ENCODE measurements at regions not wholly inside any gene's neighbourhood (a gene's known extent, or its start where the extent isn't known, plus 50 kb on each side); places are given as distances from the start of the nearest gene placed in this dataset.

GRCh38 chr6:140879946-140880345 is 1252.8 kb upstream of the GJE1 start:
- peaks cover 3% of the 10 kb centered on the region for H3K36me3 Mint-ChIP-seq (ENCODE audit: low read depth)
- peaks cover 5% of the 10 kb centered on the region for H3K9me3 Mint-ChIP-seq
- H3K4me1 Mint-ChIP-seq, result no peaks in the 10 kb centered on the region
- TF ChIP-seq CTCF (conservative IDR thresholded peaks at IDR 0.05), result no peak
- no peak overlapping the region for H3K27ac Mint-ChIP-seq (ENCODE audit: unreplicated experiment)
- H3K4me3 Mint-ChIP-seq, result no peak overlapping the region
- no peak for DNase-seq (ENCODE audit: low read depth, low spot score)
- no peaks in the 10 kb centered on the region for H3K27me3 Mint-ChIP-seq (ENCODE audit: low read depth)

- DNase-seq (ENCODE audit: low read depth, low spot score), result no peak
- H3K27me3 Mint-ChIP-seq (ENCODE audit: low read depth), result no peaks in the 10 kb centered on the region
- H3K9me3 Mint-ChIP-seq, result peaks cover 12% of the 10 kb centered on the region
- no peak overlapping the region for H3K4me3 Mint-ChIP-seq
- no peak overlapping the region for H3K27ac Mint-ChIP-seq (ENCODE audit: unreplicated experiment)
- no peaks in the 10 kb centered on the region for H3K4me1 Mint-ChIP-seq
- H3K36me3 Mint-ChIP-seq (ENCODE audit: low read depth), result peaks cover 14% of the 10 kb centered on the region
- TF ChIP-seq CTCF (conservative IDR thresholded peaks at IDR 0.05), result no peak
Observed at GRCh38 chr6:140874066-140874465, 1258.7 kb upstream of the GJE1 start.

- H3K27me3 Mint-ChIP-seq (ENCODE audit: low read depth), result no peaks in the 10 kb centered on the region
- H3K9me3 Mint-ChIP-seq, result peaks cover 18% of the 10 kb centered on the region
- no peak for TF ChIP-seq CTCF (conservative IDR thresholded peaks at IDR 0.05)
- no peak overlapping the region for H3K27ac Mint-ChIP-seq (ENCODE audit: unreplicated experiment)
- no peak overlapping the region for H3K4me3 Mint-ChIP-seq
- no peak for DNase-seq (ENCODE audit: low read depth, low spot score)
- H3K4me1 Mint-ChIP-seq, result no peaks in the 10 kb centered on the region
- peaks cover 20% of the 10 kb centered on the region for H3K36me3 Mint-ChIP-seq (ENCODE audit: low read depth)
Observed at GRCh38 chr6:140872885-140873284, 1259.8 kb upstream of the GJE1 start.

DNA sequence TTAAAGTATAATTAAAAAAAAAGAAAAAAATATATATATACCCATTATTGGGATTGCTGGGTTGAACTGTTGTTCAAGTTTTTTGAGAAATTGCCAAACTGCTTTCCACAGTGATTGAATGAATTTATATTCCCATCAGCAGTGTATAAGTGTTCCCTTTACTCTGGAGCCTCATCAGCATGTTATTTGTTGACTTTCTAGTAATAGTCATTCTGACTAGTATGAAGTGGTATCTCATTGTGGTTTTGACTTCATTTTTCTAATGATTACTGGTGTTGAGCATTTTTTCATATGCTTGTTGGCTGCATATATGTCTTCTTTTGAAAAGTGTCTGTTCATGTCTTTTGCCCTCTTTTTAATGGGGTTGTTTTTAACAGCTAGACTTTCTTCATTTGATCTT is 1260.8 kb upstream of the GJE1 start:
- no peak for DNase-seq (ENCODE audit: low read depth, low spot score)
- Mint-ChIP-seq H3K27me3 (ENCODE audit: low read depth) (no peaks in the 10 kb centered on the region), H3K36me3 (ENCODE audit: low read depth) (peaks cover 20% of the 10 kb centered on the region), H3K9me3 (peaks cover 18% of the 10 kb centered on the region), H3K4me3 (no peak overlapping the region), H3K27ac (ENCODE audit: unreplicated experiment) (no peak overlapping the region), H3K4me1 (no peaks in the 10 kb centered on the region)
- TF ChIP-seq CTCF (conservative IDR thresholded peaks at IDR 0.05), result no peak

DNA sequence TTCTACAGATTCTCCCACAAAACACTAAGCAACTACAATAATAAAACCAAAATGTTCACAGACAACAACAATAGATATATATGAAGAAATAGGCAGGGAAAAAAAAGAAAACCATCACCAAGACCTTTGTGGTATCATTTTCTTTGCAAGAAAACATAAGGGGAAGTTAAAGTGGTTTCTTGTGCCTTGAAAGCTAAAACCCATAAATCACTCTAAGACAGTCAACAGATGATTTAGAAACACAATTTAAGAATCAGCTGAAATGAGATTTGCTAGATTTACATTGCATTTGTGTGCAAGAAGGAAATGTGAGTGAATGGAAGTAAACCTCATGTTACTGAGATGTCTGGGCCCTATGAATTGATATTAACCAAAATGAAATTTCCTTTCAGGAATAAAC is 1265.4 kb upstream of the GJE1 start:
- Mint-ChIP-seq H3K9me3 (peaks cover 10% of the 10 kb centered on the region), H3K36me3 (ENCODE audit: low read depth) (peaks cover 17% of the 10 kb centered on the region), H3K4me3 (no peak overlapping the region), H3K4me1 (no peaks in the 10 kb centered on the region), H3K27me3 (ENCODE audit: low read depth) (no peaks in the 10 kb centered on the region), H3K27ac (ENCODE audit: unreplicated experiment) (no peak overlapping the region)
- DNase-seq (ENCODE audit: low read depth, low spot score), result no peak
- TF ChIP-seq CTCF (conservative IDR thresholded peaks at IDR 0.05), result no peak

Measured in neural crest cell (in vitro differentiated cells).